ENCODE measurements at regions not wholly inside any gene's neighbourhood (a gene's known extent, or its start where the extent isn't known, plus 50 kb on each side); places are given as distances from the start of the nearest gene placed in this dataset.

DNA sequence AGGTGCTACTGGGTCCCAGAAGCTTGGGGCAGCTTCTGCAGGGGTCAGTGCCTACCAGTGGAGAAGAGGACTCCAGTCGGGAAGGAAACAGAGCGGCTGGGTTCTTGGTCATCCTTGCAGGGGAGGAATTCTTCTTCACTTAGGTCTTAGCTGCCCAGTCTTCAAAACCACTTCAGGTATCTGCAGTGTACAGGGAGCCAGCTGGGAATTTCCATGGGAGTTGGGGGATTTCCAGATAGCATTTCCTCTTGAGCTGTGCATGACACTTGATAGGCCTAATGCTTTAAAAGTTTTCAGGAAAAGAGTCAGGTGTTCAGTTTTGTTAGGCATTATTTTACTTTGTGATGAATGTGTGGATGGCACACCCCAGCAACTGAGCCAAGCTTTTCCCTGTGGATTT, 58.1 kb upstream of the ENPP6 start:
- Mint-ChIP-seq H3K36me3 (ENCODE audit: low read depth) (peaks cover 5% of the 10 kb centered on the region), H3K9me3 (peaks cover 6% of the 10 kb centered on the region), H3K27ac (no peak overlapping the region), H3K4me1 (peaks cover 14% of the 10 kb centered on the region), H3K4me3 (no peak overlapping the region), H3K27me3 (ENCODE audit: low read depth) (no peaks in the 10 kb centered on the region)
- TF ChIP-seq, protein P1, sequence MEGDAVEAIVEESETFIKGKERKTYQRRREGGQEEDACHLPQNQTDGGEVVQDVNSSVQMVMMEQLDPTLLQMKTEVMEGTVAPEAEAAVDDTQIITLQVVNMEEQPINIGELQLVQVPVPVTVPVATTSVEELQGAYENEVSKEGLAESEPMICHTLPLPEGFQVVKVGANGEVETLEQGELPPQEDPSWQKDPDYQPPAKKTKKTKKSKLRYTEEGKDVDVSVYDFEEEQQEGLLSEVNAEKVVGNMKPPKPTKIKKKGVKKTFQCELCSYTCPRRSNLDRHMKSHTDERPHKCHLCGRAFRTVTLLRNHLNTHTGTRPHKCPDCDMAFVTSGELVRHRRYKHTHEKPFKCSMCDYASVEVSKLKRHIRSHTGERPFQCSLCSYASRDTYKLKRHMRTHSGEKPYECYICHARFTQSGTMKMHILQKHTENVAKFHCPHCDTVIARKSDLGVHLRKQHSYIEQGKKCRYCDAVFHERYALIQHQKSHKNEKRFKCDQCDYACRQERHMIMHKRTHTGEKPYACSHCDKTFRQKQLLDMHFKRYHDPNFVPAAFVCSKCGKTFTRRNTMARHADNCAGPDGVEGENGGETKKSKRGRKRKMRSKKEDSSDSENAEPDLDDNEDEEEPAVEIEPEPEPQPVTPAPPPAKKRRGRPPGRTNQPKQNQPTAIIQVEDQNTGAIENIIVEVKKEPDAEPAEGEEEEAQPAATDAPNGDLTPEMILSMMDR (IDR thresholded peaks at IDR 0.05; ENCODE audit: unreplicated experiment in 3 of 3): no peak

DNA sequence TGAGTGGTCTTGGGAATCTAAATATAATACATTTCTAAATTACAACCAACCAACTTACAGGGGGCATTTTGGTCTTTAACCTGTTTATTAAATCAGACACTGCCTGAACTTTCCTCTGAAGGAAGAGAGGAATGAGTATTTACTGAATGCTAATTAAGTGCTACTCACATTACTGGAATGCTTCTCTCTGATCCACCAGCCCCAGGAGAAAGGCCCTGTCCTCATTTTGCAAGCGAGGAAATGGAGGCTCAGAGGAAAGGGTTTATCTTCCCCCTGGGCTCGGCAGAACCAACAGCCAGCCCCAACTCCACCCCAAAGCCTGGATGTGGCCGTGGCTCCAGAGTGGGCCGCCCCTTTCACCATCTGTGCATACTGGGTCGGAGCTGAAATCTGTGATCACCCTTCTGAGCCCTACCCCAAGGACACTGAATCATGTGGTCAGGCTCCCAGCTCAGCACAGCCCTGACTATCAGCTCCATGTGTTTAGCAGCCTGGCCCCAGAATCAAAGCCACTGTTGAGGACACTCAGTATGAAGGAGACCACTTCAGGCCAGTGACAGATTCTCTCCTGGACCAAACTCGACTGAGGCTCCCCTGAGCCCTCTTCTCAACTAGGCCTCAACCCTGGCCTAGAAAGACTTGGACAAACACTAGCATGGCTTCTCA, 56.7 kb upstream of the ENPP6 start:
- Mint-ChIP-seq H3K9me3 (peaks cover 6% of the 10 kb centered on the region), H3K27me3 (ENCODE audit: low read depth) (no peaks in the 10 kb centered on the region), H3K27ac (no peak overlapping the region), H3K4me3 (no peak overlapping the region), H3K4me1 (peaks cover 9% of the 10 kb centered on the region), H3K36me3 (ENCODE audit: low read depth) (peaks cover 5% of the 10 kb centered on the region)
- TF ChIP-seq, protein P1 (IDR thresholded peaks at IDR 0.05; ENCODE audit: unreplicated experiment in 3 of 3): no peak

- peaks cover 7% of the 10 kb centered on the region for H3K4me1 Mint-ChIP-seq
- TF ChIP-seq, protein P1 (IDR thresholded peaks at IDR 0.05; ENCODE audit: unreplicated experiment in 3 of 3): no peak
Observed at GRCh38 chr4:184273166-184274147, 55.8 kb upstream of the ENPP6 start.

DNA sequence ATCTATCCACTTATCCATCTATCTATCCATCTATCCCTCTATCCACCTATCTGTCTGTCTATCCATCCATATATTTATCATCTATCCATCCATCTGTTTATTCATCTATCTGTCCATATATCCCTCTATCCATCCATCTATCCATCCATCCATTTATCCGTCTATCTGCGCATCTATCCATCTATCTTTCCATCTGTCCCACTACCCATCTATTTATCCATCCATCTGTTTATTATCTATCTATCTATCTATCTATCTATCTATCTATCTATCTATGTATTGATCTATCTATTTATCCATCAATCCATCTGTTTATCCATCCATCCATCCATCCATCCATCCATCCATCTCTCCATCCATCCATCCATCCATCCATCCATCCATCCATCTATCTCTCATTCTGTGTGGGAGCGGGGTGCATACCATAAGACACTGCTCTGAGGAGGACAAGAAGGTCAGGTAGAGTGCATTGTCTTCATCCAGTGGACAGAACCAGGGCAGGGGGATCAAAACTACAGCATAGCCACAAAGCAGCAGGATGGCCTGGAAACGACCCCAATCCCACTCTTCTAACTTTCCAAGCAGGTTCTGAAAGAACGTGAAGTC, 53.2 kb upstream of the ENPP6 start:
- TF ChIP-seq, protein P1 (IDR thresholded peaks at IDR 0.05; ENCODE audit: unreplicated experiment in 3 of 3): no peak
- Mint-ChIP-seq H3K9me3 (no peaks in the 10 kb centered on the region), H3K4me3 (no peak overlapping the region), H3K4me1 (peaks cover 7% of the 10 kb centered on the region), H3K27me3 (ENCODE audit: low read depth) (peaks cover 2% of the 10 kb centered on the region), H3K27ac (no peak overlapping the region), H3K36me3 (ENCODE audit: low read depth) (no peaks in the 10 kb centered on the region)

More at GRCh38 chr4:184273166-184274147, 55.8 kb upstream of the ENPP6 start:
- H3K27me3 Mint-ChIP-seq (ENCODE audit: low read depth): no peaks in the 10 kb centered on the region
- H3K9me3 Mint-ChIP-seq: peaks cover 6% of the 10 kb centered on the region
- no peak overlapping the region for H3K27ac Mint-ChIP-seq
- H3K36me3 Mint-ChIP-seq (ENCODE audit: low read depth): peaks cover 5% of the 10 kb centered on the region
- H3K4me3 Mint-ChIP-seq: no peak overlapping the region

DNA sequence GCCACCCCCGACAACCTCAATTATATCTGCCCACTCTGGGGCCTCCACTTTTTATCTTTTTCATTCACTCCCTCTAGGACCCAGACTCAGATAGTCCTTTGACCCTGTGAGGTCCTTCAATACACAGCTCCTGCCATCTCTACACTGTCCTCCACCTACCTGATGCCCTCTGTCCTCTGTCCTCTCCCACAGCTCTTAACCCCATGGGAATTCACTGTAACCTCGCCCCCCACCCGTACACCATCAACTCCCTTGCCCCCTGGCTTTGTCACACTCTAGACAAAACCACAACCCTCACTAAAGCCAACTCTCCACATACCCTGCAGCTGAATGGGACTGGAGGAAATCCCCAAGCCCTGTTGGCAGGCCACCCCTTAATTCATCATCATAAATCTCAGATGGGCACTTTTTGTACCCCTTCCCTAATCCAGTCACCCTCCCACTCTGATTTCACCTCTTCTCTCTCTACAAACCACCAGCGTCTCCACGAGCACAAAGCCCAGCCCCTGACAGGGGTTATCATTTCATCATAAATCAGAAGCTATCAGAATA, 52.3 kb upstream of the ENPP6 start:
- no peaks in the 10 kb centered on the region for H3K36me3 Mint-ChIP-seq (ENCODE audit: low read depth)
- H3K27me3 Mint-ChIP-seq (ENCODE audit: low read depth): peaks cover 5% of the 10 kb centered on the region
- no peaks in the 10 kb centered on the region for H3K9me3 Mint-ChIP-seq
- H3K27ac Mint-ChIP-seq: no peak overlapping the region
- TF ChIP-seq, protein P1 (IDR thresholded peaks at IDR 0.05; ENCODE audit: unreplicated experiment in 3 of 3): no peak
- H3K4me3 Mint-ChIP-seq: no peak overlapping the region
- peaks cover under 1% of the 10 kb centered on the region for H3K4me1 Mint-ChIP-seq
